ENCODE measurements at regions not wholly inside any gene's neighbourhood (a gene's known extent, or its start where the extent isn't known, plus 50 kb on each side); places are given as distances from the start of the nearest gene placed in this dataset.

- DNase-seq (no peak), ATAC-seq (ENCODE audit: low read depth) (no peak)
- H3K4me3 Mint-ChIP-seq = no peak overlapping the region
- Histone ChIP-seq H3K9ac (ENCODE audit: low read length) (no peak overlapping the region), H3K4me1 (ENCODE audit: control insufficient read depth in 2 of 2, insufficient read depth in 2 of 2, low read length in 2 of 2) (no peaks in the 10 kb centered on the region), H4K20me1 (ENCODE audit: control insufficient read depth, insufficient read depth, low read length, poor library complexity, severe bottlenecking) (no peaks in the 10 kb centered on the region), H3K27ac (ENCODE audit: low read length in 2 of 2) (no peak overlapping the region), H3K4me3 (ENCODE audit: control extremely low read depth in 1 of 5, extremely low read depth in 1 of 5, insufficient read depth in 1 of 5, low read depth in 2 of 5, low read length in 4 of 5) (no peak overlapping the region), H3K4me2 (replicated peaks; ENCODE audit: low read depth, low read length, poor library complexity, severe bottlenecking) (no peak overlapping the region), H3K79me2 (ENCODE audit: control insufficient read depth, insufficient read depth, low read length) (no peaks in the 10 kb centered on the region), H3K27me3 (replicated peaks in 1 of 4; ENCODE audit: control extremely low read depth in 1 of 4, control insufficient read depth in 3 of 4, insufficient read depth in 4 of 4, low read length in 3 of 4) (peaks cover 0 to 28% (median 6%) of the 10 kb centered on the region in 4 experiments), H3K36me3 (replicated peaks in 1 of 2; ENCODE audit: control extremely low read depth in 1 of 2, control insufficient read depth in 1 of 2, extremely low read depth in 1 of 2, insufficient read depth in 2 of 2, low read length in 1 of 2) (no peaks in the 10 kb centered on the region), H2AFZ (ENCODE audit: insufficient read depth, low read depth, low read length, poor library complexity, severe bottlenecking) (no peak overlapping the region), H3K9me3 (ENCODE audit: control extremely low read depth in 1 of 3, control insufficient read depth in 2 of 3, insufficient read depth in 1 of 3, low read length in 2 of 3) (peaks cover 0 to 33% (median 4%) of the 10 kb centered on the region in 3 donors)
- TF ChIP-seq CTCF (IDR thresholded peaks at IDR 0.05) (no peak), EZH2 (IDR thresholded peaks at IDR 0.05; ENCODE audit: borderline replicate concordance, insufficient read depth, low read depth, low read length, poor library complexity, severe bottlenecking) (no peak)
- H3K9me3 Mint-ChIP-seq (ENCODE audit: insufficient read depth) = peaks cover 11% of the 10 kb centered on the region
- peaks cover 34% of the 10 kb centered on the region for H3K27me3 Mint-ChIP-seq
- CTCF ChIA-PET = no interaction called here
- intact Hi-C loops (cut with micrococcal nuclease) = no loop called here
- H3K4me1 Mint-ChIP-seq = peaks cover 6% of the 10 kb centered on the region
- WGBS (ENCODE audit: insufficient coverage) = 71% methylated on average over 3 of the region's 4 CpGs
- POLR2A ChIA-PET = no interaction called here
- H3K27ac Mint-ChIP-seq = no peak overlapping the region
These were observed 1253.9 kb downstream of the BRD1 start for GRCh38 chr22:48573766-48574165.

GRCh38 chr22:48572951-48573350 lies 1254.7 kb downstream of the BRD1 start:
- no peak for ATAC-seq (ENCODE audit: low read depth)
- Histone ChIP-seq H4K20me1 (ENCODE audit: control insufficient read depth, insufficient read depth, low read length, poor library complexity, severe bottlenecking) (no peaks in the 10 kb centered on the region), H3K27ac (ENCODE audit: low read length in 2 of 2) (no peak overlapping the region), H3K4me2 (replicated peaks; ENCODE audit: low read depth, low read length, poor library complexity, severe bottlenecking) (no peak overlapping the region), H3K4me1 (ENCODE audit: control insufficient read depth in 2 of 2, insufficient read depth in 2 of 2, low read length in 2 of 2) (no peaks in the 10 kb centered on the region), H2AFZ (ENCODE audit: insufficient read depth, low read depth, low read length, poor library complexity, severe bottlenecking) (no peak overlapping the region), H3K27me3 (replicated peaks in 1 of 4; ENCODE audit: control extremely low read depth in 1 of 4, control insufficient read depth in 3 of 4, insufficient read depth in 4 of 4, low read length in 3 of 4) (peaks cover 0 to 28% (median 6%) of the 10 kb centered on the region in 4 experiments), H3K9me3 (ENCODE audit: control extremely low read depth in 1 of 3, control insufficient read depth in 2 of 3, insufficient read depth in 1 of 3, low read length in 2 of 3) (peaks cover 0 to 37% (median 4%) of the 10 kb centered on the region in 3 donors), H3K4me3 (ENCODE audit: control extremely low read depth in 1 of 5, extremely low read depth in 1 of 5, insufficient read depth in 1 of 5, low read depth in 2 of 5, low read length in 4 of 5) (no peak overlapping the region), H3K79me2 (ENCODE audit: control insufficient read depth, insufficient read depth, low read length) (no peaks in the 10 kb centered on the region), H3K9ac (ENCODE audit: low read length) (no peak overlapping the region), H3K36me3 (replicated peaks in 1 of 2; ENCODE audit: control extremely low read depth in 1 of 2, control insufficient read depth in 1 of 2, extremely low read depth in 1 of 2, insufficient read depth in 2 of 2, low read length in 1 of 2) (no peaks in the 10 kb centered on the region)
- ChIA-PET POLR2A (no interaction called here), CTCF (no interaction called here)
- Mint-ChIP-seq H3K4me1 (peaks cover 5% of the 10 kb centered on the region), H3K4me3 (no peak overlapping the region), H3K27me3 (peaks cover 36% of the 10 kb centered on the region), H3K9me3 (ENCODE audit: insufficient read depth) (peaks cover 11% of the 10 kb centered on the region), H3K27ac (no peak overlapping the region)
- WGBS (ENCODE audit: insufficient coverage) = 85% methylated on average over 3 of the region's 4 CpGs
- intact Hi-C loops (cut with micrococcal nuclease) = no loop called here
- no peak for DNase-seq
- TF ChIP-seq CTCF (IDR thresholded peaks at IDR 0.05) = no peak
- no peak for TF ChIP-seq EZH2 (IDR thresholded peaks at IDR 0.05; ENCODE audit: borderline replicate concordance, insufficient read depth, low read depth, low read length, poor library complexity, severe bottlenecking)
